ENCODE measurements at regions not wholly inside any gene's neighbourhood (a gene's known extent, or its start where the extent isn't known, plus 50 kb on each side); places are given as distances from the start of the nearest gene placed in this dataset.
"Not testable (repeated sequence)": the region's sequence is repeated elsewhere in the genome, so short reads cannot be mapped to it uniquely, and the experiment has no call there.

DNA sequence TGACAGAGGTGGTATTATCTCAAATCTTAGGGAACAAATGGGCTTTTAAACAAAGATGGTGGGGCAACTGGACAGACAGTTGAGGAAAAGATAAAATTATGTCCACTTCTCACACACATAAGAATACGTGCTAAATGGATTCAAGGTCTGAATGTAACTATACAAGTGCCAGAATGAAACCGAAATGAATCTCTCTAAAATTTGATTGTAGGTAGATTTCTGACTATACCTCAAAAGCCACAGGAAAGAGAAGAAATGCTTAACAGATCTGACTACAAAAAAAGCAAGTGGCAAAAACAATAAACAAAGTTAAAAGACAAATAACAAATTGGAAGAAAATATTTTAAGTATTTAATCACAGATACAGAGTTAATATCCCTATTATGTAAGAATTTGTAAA, 182.7 kb upstream of the OLIG3 start:
- no peaks in the 10 kb centered on the region for H3K36me3 ChIP-seq (ENCODE audit: insufficient read depth)
- 82% methylated on average over 2 of the region's 2 CpGs for WGBS
- no peak for DNase-seq (ENCODE audit: extremely low spot score)
- H3K27ac ChIP-seq (ENCODE audit: low read depth) = no peak overlapping the region
- no peaks in the 10 kb centered on the region for H3K4me1 ChIP-seq (ENCODE audit: insufficient read depth)
- H3K4me3 ChIP-seq (ENCODE audit: low read depth, low read length) = no peak overlapping the region

DNA sequence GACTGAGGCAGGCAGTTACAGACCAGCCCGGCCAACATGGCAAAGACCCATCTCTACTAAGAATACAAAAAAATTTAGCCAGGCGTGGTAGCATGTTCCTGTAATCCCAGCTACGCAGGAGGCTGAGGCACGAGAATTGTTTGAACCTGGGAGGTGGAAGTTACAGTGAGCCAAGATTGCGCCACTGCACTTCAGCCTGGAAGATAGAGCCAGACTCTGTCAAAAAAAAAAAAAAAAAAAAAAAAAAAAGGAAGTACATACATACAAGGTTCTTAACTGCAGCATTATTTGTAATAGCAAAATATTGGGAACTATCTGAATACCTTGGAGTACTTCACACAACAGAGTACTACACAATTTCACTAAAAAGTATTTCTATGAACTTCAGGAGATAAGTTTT, 183.5 kb upstream of the OLIG3 start:
- H3K4me3 ChIP-seq (ENCODE audit: low read depth, low read length) = no peak overlapping the region
- H3K36me3 ChIP-seq (ENCODE audit: insufficient read depth) = no peaks in the 10 kb centered on the region
- no peak overlapping the region for H3K27ac ChIP-seq (ENCODE audit: low read depth)
- 84% methylated on average over 5 of the region's 5 CpGs for WGBS
- no peaks in the 10 kb centered on the region for H3K4me1 ChIP-seq (ENCODE audit: insufficient read depth)
- no peak for DNase-seq (ENCODE audit: extremely low spot score)

DNA sequence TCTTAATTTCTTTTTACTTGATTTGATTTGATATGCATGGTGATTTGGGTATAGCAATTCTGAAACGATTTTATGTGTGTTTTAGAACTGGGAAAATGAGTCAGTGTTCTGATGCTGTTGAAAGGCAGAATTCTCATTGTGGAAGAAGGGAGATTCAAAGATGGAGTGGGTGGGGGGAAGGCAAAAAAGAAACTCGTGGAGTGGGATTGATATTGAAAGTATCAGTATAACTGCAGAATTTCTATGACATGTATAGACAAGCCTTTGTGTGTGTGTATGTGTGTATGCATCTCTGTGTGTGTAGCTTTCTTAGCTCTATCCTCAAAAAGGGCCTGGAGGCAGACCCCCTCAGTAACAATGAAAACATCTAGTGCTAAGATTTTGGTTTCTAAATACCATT, 184.3 kb upstream of the OLIG3 start:
- no peak overlapping the region for H3K27ac ChIP-seq (ENCODE audit: low read depth)
- H3K4me3 ChIP-seq (ENCODE audit: low read depth, low read length) = no peak overlapping the region
- H3K4me1 ChIP-seq (ENCODE audit: insufficient read depth) = no peaks in the 10 kb centered on the region
- no peaks in the 10 kb centered on the region for H3K36me3 ChIP-seq (ENCODE audit: insufficient read depth)
- WGBS = 84% methylated on average over 2 of the region's 2 CpGs
- no peak for DNase-seq (ENCODE audit: extremely low spot score)

DNA sequence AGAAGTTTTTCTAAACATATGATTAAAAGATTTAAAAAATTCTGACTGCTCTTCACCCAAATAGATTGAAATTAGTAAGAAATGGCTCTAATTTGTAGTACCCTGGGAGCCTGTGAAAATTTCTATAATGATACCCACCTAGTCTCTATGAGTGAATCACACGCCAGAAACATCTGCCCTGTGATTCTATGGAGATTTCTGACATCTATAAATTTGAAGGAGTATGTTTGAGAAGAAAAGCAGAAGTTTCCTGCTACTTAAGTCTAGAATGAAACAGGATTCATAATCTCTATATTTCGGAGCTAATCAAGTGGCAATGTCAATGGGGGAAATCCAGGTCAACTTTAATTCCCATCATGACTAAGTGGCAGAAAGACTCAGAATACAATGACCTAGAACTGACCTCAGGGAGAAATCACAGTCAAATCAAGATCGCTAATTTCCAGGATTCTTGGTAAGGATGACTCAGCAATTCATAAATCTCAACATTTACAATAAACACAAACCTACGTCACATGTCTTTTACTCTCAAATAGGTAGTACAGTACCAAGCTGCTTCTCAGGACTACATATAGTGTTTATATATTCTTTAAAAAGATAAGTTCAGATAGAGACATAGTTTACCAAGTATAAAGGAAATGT, 186.2 kb upstream of the TNFAIP3 start:
- DNase-seq (ENCODE audit: extremely low spot score) = no peak
- H3K4me1 ChIP-seq (ENCODE audit: insufficient read depth) = no peaks in the 10 kb centered on the region
- WGBS = 50% methylated on average over 4 of the region's 4 CpGs
- H3K27ac ChIP-seq (ENCODE audit: low read depth) = no peak overlapping the region
- no peak overlapping the region for H3K4me3 ChIP-seq (ENCODE audit: low read depth, low read length)
- H3K36me3 ChIP-seq (ENCODE audit: insufficient read depth) = no peaks in the 10 kb centered on the region

DNA sequence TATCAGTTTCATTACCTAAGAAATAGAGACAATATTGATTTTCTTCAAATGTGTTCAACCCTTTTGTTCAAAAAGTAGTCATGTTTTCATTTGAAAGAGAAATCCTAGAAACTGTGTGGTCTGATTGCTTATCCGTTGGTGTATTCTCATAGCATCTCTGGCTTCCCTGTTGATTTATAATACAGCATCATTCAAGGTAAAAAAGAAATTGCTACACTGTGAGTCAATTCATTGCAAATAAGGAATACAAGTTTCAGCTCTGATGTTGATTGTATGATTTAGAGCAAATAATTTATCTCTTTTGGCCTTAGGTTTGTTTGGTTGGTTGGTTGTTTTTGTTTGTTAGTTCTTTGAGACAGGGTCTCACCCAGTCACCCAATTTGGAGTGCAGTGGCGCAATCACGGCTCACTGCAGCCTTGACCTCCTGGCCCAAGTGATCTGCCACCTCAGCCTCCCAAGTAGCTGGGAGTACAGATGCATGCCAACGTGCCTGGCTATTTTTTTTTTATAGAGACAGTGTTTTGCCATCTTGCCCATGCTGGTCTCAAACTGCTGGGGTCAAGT, 185.5 kb upstream of the TNFAIP3 start:
- Histone ChIP-seq H3K27ac (ENCODE audit: low read depth) (no peak overlapping the region), H3K36me3 (ENCODE audit: insufficient read depth) (no peaks in the 10 kb centered on the region), H3K4me1 (ENCODE audit: insufficient read depth) (no peaks in the 10 kb centered on the region), H3K4me3 (ENCODE audit: low read depth, low read length) (no peak overlapping the region)
- WGBS = 87% methylated on average over 4 of the region's 4 CpGs
- DNase-seq (ENCODE audit: extremely low spot score) = no peak

DNA sequence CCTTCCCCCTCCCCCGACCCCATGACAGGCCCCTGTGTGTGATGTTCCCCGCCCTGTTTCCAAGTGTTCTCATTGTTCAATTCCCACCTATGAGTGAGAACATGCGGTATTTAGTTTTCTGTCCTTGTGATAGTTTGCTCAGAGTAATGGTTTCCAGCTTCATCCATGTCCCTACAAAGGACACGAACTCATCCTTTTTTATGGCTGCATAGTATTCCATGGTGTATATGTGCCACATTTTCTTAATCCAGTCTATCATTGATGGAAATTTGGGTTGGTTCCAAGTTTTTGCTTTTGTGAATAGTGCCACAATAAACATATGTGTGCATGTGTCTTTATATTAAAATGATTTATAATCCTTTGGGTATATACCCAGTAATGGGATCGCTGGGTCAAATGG, 184.4 kb upstream of the TNFAIP3 start:
- WGBS = 94% methylated on average over 5 of the region's 5 CpGs
- not testable (repeated sequence) for DNase-seq (ENCODE audit: extremely low spot score); H3K27ac ChIP-seq (ENCODE audit: low read depth); H3K4me3 ChIP-seq (ENCODE audit: low read depth, low read length); H3K4me1 ChIP-seq (ENCODE audit: insufficient read depth); H3K36me3 ChIP-seq (ENCODE audit: insufficient read depth)

DNA sequence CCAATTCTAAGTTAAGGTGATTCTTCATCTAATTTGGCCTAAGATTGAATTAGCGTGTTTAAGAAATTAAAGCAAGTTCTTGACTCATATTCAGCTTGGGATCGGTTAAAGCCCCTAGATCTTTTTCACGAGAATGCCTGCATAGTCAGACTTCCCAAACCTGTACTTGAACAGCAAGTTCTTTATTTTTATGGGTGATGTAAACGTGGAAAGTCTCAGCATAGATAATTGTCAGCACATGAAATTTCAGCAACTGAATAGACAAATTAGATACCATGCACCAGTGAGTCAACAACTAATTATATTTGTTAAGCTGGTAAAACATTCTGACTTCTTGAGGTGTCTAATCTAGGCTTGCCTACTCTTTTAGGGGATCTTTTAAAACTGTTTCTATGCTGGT, 183.1 kb upstream of the TNFAIP3 start:
- H3K4me1 ChIP-seq (ENCODE audit: insufficient read depth) = no peaks in the 10 kb centered on the region
- DNase-seq (ENCODE audit: extremely low spot score) = no peak
- H3K36me3 ChIP-seq (ENCODE audit: insufficient read depth) = no peaks in the 10 kb centered on the region
- no peak overlapping the region for H3K4me3 ChIP-seq (ENCODE audit: low read depth, low read length)
- H3K27ac ChIP-seq (ENCODE audit: low read depth) = no peak overlapping the region
- 59% methylated on average over 4 of the region's 4 CpGs for WGBS

DNA sequence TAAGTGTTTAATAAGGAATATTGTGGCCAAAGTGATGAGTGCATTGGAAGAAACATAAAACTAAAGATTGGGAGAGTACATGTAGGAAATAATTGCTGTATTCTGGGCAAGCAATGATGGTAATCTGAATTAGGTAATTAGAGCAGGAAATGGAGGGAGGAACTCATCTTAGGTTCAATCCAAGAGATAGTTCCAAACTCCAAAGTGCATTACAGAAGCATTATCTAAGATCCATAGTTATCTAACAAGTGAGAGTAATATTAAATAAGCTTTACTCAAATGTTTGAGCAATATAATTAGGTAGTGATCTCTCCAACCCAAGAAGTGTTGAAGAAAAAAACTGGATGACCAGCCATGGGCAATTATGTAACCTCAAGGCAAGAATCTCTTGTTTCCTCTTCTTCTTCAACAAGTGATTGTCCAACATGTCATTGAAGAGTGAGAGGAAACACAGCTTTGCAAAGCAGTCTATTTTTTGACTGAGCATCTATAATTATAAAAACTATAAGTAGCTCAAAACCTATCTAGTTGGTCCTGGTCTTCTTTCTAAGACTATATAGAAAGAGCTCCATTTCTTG, 181.2 kb upstream of the TNFAIP3 start:
- no peaks in the 10 kb centered on the region for H3K4me1 ChIP-seq (ENCODE audit: insufficient read depth)
- no peaks in the 10 kb centered on the region for H3K36me3 ChIP-seq (ENCODE audit: insufficient read depth)
- no peak overlapping the region for H3K27ac ChIP-seq (ENCODE audit: low read depth)
- no peak for DNase-seq (ENCODE audit: extremely low spot score)
- H3K4me3 ChIP-seq (ENCODE audit: low read depth, low read length) = no peak overlapping the region

DNA sequence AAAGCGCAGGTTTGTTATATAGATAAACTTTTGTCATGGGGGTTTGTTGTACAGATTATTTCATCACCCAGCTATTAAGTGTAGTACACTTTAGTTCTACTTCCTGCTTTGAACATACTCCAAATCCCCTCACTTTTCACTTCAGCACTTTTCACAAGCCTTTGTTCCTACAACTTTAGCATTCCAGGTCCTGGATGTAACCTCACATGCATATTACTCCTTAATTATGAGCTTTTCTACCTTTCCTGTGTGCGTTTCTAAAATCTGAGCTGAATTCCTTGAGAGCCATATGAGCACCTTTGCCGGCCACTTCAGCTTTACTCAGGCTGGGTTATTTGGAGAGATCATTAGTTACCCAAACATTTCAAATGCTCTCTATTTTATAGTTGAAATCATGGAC, 179.2 kb upstream of the TNFAIP3 start:
- WGBS = 82% methylated on average over 3 of the region's 3 CpGs
- no peaks in the 10 kb centered on the region for H3K36me3 ChIP-seq (ENCODE audit: insufficient read depth)

DNA sequence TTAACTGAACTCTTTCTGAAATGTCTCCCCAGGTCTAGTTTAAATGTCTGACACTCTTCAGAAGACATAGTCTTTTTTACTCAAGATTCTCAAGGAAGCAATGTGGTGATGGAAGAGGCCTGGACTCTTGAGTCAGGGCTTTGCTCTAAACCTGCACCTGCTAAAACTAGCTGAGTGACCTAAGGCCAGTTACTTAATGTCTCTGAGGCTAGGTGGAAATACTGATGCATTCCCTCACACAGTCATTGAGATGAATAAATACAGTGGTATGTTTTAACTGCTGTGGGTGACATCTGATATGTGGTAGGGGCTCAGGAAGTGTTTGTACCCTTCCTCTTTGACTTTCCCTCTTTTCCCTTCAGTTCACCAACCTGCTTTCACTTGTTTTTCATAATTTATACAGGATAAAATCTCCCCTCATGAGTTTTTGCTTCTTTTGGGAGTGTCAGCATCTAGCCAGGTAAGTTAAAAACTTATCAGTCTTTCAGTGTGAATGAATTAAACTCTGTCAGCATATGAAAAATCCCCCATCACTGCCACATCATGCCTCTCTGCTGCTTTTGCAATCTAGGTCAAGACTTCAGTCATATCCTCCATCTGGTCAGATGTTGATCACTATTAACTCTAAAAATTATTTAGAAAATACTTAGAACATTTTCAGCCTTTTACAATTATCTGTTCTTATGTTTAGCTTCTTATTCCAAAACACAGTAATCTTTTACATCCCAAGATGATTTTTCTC, 178.7 kb upstream of the TNFAIP3 start:
- no peaks in the 10 kb centered on the region for H3K36me3 ChIP-seq (ENCODE audit: insufficient read depth)
- no peaks in the 10 kb centered on the region for H3K4me1 ChIP-seq (ENCODE audit: insufficient read depth)
- H3K27ac ChIP-seq (ENCODE audit: low read depth) = no peak overlapping the region
- no peak overlapping the region for H3K4me3 ChIP-seq (ENCODE audit: low read depth, low read length)
- DNase-seq (ENCODE audit: extremely low spot score) = no peak

More for the DNA sequence above, 179.2 kb upstream of the TNFAIP3 start:
- H3K4me3 ChIP-seq (ENCODE audit: low read depth, low read length) = no peak overlapping the region
- no peak overlapping the region for H3K27ac ChIP-seq (ENCODE audit: low read depth)
- no peaks in the 10 kb centered on the region for H3K4me1 ChIP-seq (ENCODE audit: insufficient read depth)
- DNase-seq (ENCODE audit: extremely low spot score) = no peak

DNA sequence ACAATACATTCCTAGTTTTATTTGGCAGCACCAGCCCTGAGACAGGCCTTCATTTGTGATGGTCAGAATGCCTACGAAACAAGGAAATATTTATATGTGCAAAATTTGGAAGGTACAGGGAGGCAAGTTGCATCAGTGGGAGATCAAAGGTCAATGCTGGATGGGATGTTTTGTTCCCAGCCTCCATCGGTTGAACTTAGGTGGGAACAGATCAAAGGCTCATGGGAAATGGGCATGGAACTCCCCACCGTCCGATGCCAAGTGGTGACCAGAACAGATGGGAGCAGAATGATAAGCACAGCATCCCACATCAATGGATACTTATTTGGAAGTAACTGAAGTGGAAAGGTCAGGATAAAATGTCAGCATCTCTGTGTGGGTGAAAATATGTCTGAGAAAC, 177.7 kb upstream of the TNFAIP3 start:
- 82% methylated on average over 4 of the region's 4 CpGs for WGBS
- H3K36me3 ChIP-seq (ENCODE audit: insufficient read depth) = no peaks in the 10 kb centered on the region
- no peak overlapping the region for H3K27ac ChIP-seq (ENCODE audit: low read depth)
- no peak overlapping the region for H3K4me3 ChIP-seq (ENCODE audit: low read depth, low read length)
- no peaks in the 10 kb centered on the region for H3K4me1 ChIP-seq (ENCODE audit: insufficient read depth)
- no peak for DNase-seq (ENCODE audit: extremely low spot score)

DNA sequence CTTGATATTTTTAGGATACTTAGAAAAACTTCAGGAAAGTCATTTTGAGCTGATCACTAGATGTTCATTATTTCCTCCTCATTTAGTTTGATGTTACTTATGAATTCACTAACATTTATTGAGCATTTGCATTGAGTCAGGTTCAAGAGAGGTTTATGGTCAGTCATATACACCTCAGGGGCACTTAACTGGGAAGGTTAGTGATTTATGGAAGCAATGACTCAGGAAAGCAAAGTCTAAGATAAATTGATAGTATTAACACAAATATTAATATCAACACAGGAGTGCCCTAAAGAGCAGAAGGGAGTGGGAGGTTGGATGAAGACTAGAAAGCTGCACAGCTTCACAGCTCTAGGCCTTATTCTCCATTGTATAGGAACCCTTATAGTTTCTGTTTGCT, 177.0 kb upstream of the TNFAIP3 start:
- Histone ChIP-seq H3K4me1 (ENCODE audit: insufficient read depth) (no peaks in the 10 kb centered on the region), H3K27ac (ENCODE audit: low read depth) (no peak overlapping the region), H3K36me3 (ENCODE audit: insufficient read depth) (no peaks in the 10 kb centered on the region), H3K4me3 (ENCODE audit: low read depth, low read length) (no peak overlapping the region)
- DNase-seq (ENCODE audit: extremely low spot score) = no peak

DNA sequence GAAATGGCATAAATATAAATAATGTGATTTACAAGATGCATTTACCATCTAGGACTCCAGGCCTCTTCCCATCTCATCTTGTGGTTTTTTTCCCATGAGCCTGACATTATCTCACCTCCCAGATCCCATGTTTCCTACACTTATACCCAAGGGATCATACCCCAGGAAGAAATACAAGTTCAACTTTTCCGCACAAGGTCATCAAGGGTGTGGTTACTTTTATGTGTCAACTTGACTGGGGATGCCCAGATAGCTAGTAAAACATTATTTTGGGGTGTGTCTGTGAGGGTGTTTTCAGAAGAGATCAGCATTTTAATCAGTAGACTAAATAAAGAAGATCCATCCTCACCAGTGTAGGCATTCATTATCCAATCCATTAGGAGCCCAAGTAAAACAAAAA, 176.3 kb upstream of the TNFAIP3 start:
- no peaks in the 10 kb centered on the region for H3K36me3 ChIP-seq (ENCODE audit: insufficient read depth)
- 92% methylated on average over 1 of the region's 1 CpG for WGBS
- H3K4me1 ChIP-seq (ENCODE audit: insufficient read depth) = no peaks in the 10 kb centered on the region
- no peak overlapping the region for H3K4me3 ChIP-seq (ENCODE audit: low read depth, low read length)
- H3K27ac ChIP-seq (ENCODE audit: low read depth) = no peak overlapping the region
- no peak for DNase-seq (ENCODE audit: extremely low spot score)

DNA sequence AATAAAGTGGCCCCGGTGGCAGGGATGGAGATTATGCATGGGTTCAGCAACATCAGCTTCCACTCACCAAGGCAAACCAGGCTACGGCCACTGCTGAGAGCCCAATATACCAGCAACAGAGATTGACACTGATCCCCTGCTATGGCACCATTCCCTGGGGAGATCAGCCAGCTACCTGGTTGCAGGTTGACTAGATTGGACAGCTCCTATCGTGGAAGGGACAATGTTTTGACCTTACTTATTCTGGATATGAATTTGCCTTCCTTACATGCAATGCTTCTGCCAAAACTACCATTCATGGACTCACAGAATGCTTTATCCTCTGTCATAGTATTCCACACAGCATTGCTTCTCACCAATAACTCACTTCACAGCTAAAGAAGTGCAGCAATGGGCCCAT, 174.8 kb upstream of the TNFAIP3 start:
- WGBS = 94% methylated on average over 3 of the region's 3 CpGs
- H3K4me1 ChIP-seq (ENCODE audit: insufficient read depth) = no peaks in the 10 kb centered on the region
- no peaks in the 10 kb centered on the region for H3K36me3 ChIP-seq (ENCODE audit: insufficient read depth)

More for the DNA sequence above, 174.8 kb upstream of the TNFAIP3 start:
- Histone ChIP-seq H3K27ac (ENCODE audit: low read depth) (no peak overlapping the region), H3K4me3 (ENCODE audit: low read depth, low read length) (no peak overlapping the region)
- no peak for DNase-seq (ENCODE audit: extremely low spot score)
